GM12875 (cell line): ENCODE measurements at regions not wholly inside any gene's neighbourhood (a gene's known extent, or its start where the extent isn't known, plus 50 kb on each side); places are given as distances from the start of the nearest gene placed in this dataset.

Experiments used
- H3K4me3 ChIP-seq: one replicate; pipeline ENCODE4 v1.5.1; 2011; ENCODE audit warnings: low read depth, low read length, control low read depth
- TF ChIP-seq, protein P1 (sequence below): IDR thresholded peaks from 2 replicates; pipeline ENCODE4 v1.5.1; 2011; ENCODE audit warnings: low read depth, mild to moderate bottlenecking, control low read depth, inconsistent platforms, low read length, moderate library complexity, borderline replicate concordance; ENCODE audit not compliant: insufficient read depth

- TF ChIP-seq, protein P1, sequence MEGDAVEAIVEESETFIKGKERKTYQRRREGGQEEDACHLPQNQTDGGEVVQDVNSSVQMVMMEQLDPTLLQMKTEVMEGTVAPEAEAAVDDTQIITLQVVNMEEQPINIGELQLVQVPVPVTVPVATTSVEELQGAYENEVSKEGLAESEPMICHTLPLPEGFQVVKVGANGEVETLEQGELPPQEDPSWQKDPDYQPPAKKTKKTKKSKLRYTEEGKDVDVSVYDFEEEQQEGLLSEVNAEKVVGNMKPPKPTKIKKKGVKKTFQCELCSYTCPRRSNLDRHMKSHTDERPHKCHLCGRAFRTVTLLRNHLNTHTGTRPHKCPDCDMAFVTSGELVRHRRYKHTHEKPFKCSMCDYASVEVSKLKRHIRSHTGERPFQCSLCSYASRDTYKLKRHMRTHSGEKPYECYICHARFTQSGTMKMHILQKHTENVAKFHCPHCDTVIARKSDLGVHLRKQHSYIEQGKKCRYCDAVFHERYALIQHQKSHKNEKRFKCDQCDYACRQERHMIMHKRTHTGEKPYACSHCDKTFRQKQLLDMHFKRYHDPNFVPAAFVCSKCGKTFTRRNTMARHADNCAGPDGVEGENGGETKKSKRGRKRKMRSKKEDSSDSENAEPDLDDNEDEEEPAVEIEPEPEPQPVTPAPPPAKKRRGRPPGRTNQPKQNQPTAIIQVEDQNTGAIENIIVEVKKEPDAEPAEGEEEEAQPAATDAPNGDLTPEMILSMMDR = no peak
- H3K4me3 ChIP-seq = no peak overlapping the region
Observed at GRCh38 chr3:59103552-59103951, 53.7 kb upstream of the CFAP20DC start.

- TF ChIP-seq, protein P1 = no peak
- no peak overlapping the region for H3K4me3 ChIP-seq
Observed at GRCh38 chr3:59101231-59101736, 51.5 kb upstream of the CFAP20DC start.
